A549 (cell line): ENCODE measurements at regions not wholly inside any gene's neighbourhood (a gene's known extent, or its start where the extent isn't known, plus 50 kb on each side); places are given as distances from the start of the nearest gene placed in this dataset.

Experiments used
- ATAC-seq, 2 experiments: fragments of 200-7000 bp in 1 of 2; fragments of >200 bp in 1 of 2; cut with Nextera tagmentation in 1 of 2; cut with Tn5 transposase in 1 of 2; 3 replicates each; pipeline versions ENCODE4 v1.8.0 to v1.9.1; 2018 to 2020; ENCODE audit warnings: mild to moderate bottlenecking in 1 of 2, moderate library complexity in 1 of 2
- CTCF ChIA-PET: fragments of 300-600 bp; sonication (Branson Sonifier 250); formaldehyde crosslinking; extraction: SDS; loops from one replicate; lab custom pipeline; 2021; ENCODE audit warnings: antibody characterized with exemption, inconsistent platforms; lab: Yijun Ruan, JAX
- POLR2A ChIA-PET: fragments of 350-600 bp; formaldehyde crosslinking; extraction: SDS; loops from one replicate; lab custom pipeline; 2021; ENCODE audit warnings: antibody characterized with exemption, inconsistent platforms; lab: Yijun Ruan, JAX
- DNase-seq, 2 experiments: peaks; one replicate each; pipeline versions ENCODE4 v3.0.0 to v3.0.0-alpha.2; 2011 to 2016; ENCODE audit warnings: low read depth in 1 of 2, low spot score in 1 of 2
- FAIRE-seq: peaks from 2 replicates; lab custom pipeline; 2011; peaks lifted over from hg19 to GRCh38; lab: Jason Lieb, UNC
- H3K27ac ChIP-seq, 2 experiments: fragments of >200 bp; sonication (Bioruptor Twin); formaldehyde crosslinking; 3 replicates each; pipeline ENCODE4 v1.5.1; 2016 to 2017
- H3K4me1 ChIP-seq: fragments of >200 bp; sonication (Bioruptor Twin); formaldehyde crosslinking; 3 replicates; pipeline ENCODE4 v1.6.1; 2016
- H3K4me2 ChIP-seq: fragments of >200 bp; sonication (Bioruptor Twin); formaldehyde crosslinking; 3 replicates; pipeline ENCODE4 v1.6.1; 2016
- H3K4me3 ChIP-seq: fragments of >200 bp; sonication (Bioruptor Twin); formaldehyde crosslinking; 3 replicates; pipeline ENCODE4 v1.5.1; 2016
- H3K9me3 ChIP-seq: fragments of >200 bp; sonication (Bioruptor Twin); formaldehyde crosslinking; 3 replicates; pipeline ENCODE4 v1.6.1; 2016
- CBX8 ChIP-seq: fragments of 200-600 bp; sonication (generic); IDR thresholded peaks from 2 replicates; pipeline ENCODE4 v1.6.1; 2016
- CEBPB ChIP-seq, 2 experiments: fragments of >200 bp in 1 of 2; sonication (Bioruptor Twin) in 1 of 2; formaldehyde crosslinking in 1 of 2; IDR thresholded peaks; 2 replicates each; pipeline ENCODE4 v1.6.1; 2012 to 2016
- ELK1 ChIP-seq: fragments of 150-350 bp; IDR thresholded peaks from 2 replicates; pipeline ENCODE4 v1.6.1; 2014; ENCODE audit warnings: low read depth, mild to moderate bottlenecking, low read length
- ESRRA ChIP-seq: fragments of 150-350 bp; IDR thresholded peaks from 2 replicates; pipeline ENCODE4 v1.6.1; 2014; ENCODE audit warnings: mild to moderate bottlenecking, low read length, borderline replicate concordance
- JUN ChIP-seq, 2 experiments: fragments of >200 bp; sonication (Bioruptor Twin); formaldehyde crosslinking; IDR thresholded peaks; 2 replicates in 1 of 2; 3 replicates in 1 of 2; pipeline ENCODE4 v1.6.1; 2016 to 2017
- JUNB ChIP-seq: fragments of >200 bp; sonication (Bioruptor Twin); formaldehyde crosslinking; IDR thresholded peaks from 2 replicates; pipeline ENCODE4 v1.6.1; 2016
- KDM5A ChIP-seq: fragments of 200-600 bp; sonication (generic); IDR thresholded peaks from 2 replicates; pipeline ENCODE4 v1.6.1; 2016; ENCODE audit warnings: antibody characterized with exemption, mild to moderate bottlenecking
- MAFK ChIP-seq: fragments of 450-650 bp; IDR thresholded peaks from 2 replicates; pipeline ENCODE4 v1.6.1; 2014; ENCODE audit not compliant: partially characterized antibody
- MAX ChIP-seq: IDR thresholded peaks from 2 replicates; pipeline ENCODE4 v1.6.1; 2012
- NR3C1 ChIP-seq: fragments of >200 bp; sonication (Bioruptor Twin); formaldehyde crosslinking; IDR thresholded peaks from 3 replicates; pipeline ENCODE4 v1.6.1; 2017
- PHF8 ChIP-seq: fragments of 200-600 bp; sonication (generic); IDR thresholded peaks from 2 replicates; pipeline ENCODE4 v1.6.1; 2016; ENCODE audit warnings: low read depth, mild to moderate bottlenecking, antibody characterized with exemption, moderate library complexity, borderline replicate concordance
- RAD21 ChIP-seq, 2 experiments: fragments of >200 bp in 1 of 2; sonication (Bioruptor Twin) in 1 of 2; formaldehyde crosslinking in 1 of 2; IDR thresholded peaks in 1 of 2; conservative IDR thresholded peaks in 1 of 2; 2 replicates in 1 of 2; 3 replicates in 1 of 2; pipeline ENCODE4 v1.6.1; 2012 to 2018; ENCODE audit warnings: inconsistent platforms in 1 of 2
- RCOR1 ChIP-seq: fragments of 150-350 bp; IDR thresholded peaks from 2 replicates; pipeline ENCODE4 v1.6.1; 2014; ENCODE audit warnings: antibody characterized with exemption, low read length, low read depth
- SMC3 ChIP-seq: fragments of >200 bp; sonication (Bioruptor Twin); formaldehyde crosslinking; IDR thresholded peaks from 3 replicates; pipeline ENCODE4 v1.6.1; 2018; ENCODE audit warnings: inconsistent platforms
- ZFP36 ChIP-seq: fragments of 450-650 bp; IDR thresholded peaks from 2 replicates; pipeline ENCODE4 v1.6.1; 2014; ENCODE audit warnings: borderline replicate concordance; ENCODE audit not compliant: partially characterized antibody
- ZSCAN20 ChIP-seq: fragments of 250-450 bp; sonication (Bioruptor Pico); IDR thresholded peaks from 2 replicates; pipeline ENCODE4 v1.8.0; 2022; ENCODE audit warnings: mild to moderate bottlenecking, moderate library complexity
- WGBS: methylation state at CpG from one replicate; pipeline ENCODE4 v1.1.6; 2017; ENCODE audit errors: missing lambda C conversion rate; 5-methylcytosine and 5-hydroxymethylcytosine counted together
- TF ChIP-seq, protein P1 (sequence below): fragments of 200-600 bp; sonication (generic); IDR thresholded peaks from 2 replicates; pipeline ENCODE4 v1.6.1; 2016; ENCODE audit warnings: antibody characterized with exemption, mild to moderate bottlenecking, moderate library complexity
- TF ChIP-seq, protein P2 (sequence below): IDR thresholded peaks from 2 replicates; pipeline ENCODE4 v1.6.1; 2012
- TF ChIP-seq, protein P3 (sequence below): fragments of 250-450 bp; sonication (Bioruptor Pico); IDR thresholded peaks from 2 replicates; pipeline ENCODE4 v1.5.0; 2020; ENCODE audit warnings: low read depth, mild to moderate bottlenecking, moderate library complexity

GRCh38 chr2:49661809-49662208 lies 507.5 kb upstream of the FSHR start:
- Histone ChIP-seq H3K4me1 (no peaks in the 10 kb centered on the region), H3K4me2 (no peak overlapping the region), H3K9me3 (no peaks in the 10 kb centered on the region; the same call in 2 of the 3 replicates), H3K4me3 (no peak overlapping the region), H3K27ac (no peak overlapping the region)
- ChIA-PET POLR2A (no interaction called here), CTCF (interaction anchor here (1.4 kb wide), 2 partner anchors 11 to 27 kb away, joined by 3 read pairs; no protein-coding TSS in a partner anchor)
- TF ChIP-seq RCOR1 (no peak), MAFK (peak; percentile 59), ZFP36 (no peak)
- TF ChIP-seq, protein P1, sequence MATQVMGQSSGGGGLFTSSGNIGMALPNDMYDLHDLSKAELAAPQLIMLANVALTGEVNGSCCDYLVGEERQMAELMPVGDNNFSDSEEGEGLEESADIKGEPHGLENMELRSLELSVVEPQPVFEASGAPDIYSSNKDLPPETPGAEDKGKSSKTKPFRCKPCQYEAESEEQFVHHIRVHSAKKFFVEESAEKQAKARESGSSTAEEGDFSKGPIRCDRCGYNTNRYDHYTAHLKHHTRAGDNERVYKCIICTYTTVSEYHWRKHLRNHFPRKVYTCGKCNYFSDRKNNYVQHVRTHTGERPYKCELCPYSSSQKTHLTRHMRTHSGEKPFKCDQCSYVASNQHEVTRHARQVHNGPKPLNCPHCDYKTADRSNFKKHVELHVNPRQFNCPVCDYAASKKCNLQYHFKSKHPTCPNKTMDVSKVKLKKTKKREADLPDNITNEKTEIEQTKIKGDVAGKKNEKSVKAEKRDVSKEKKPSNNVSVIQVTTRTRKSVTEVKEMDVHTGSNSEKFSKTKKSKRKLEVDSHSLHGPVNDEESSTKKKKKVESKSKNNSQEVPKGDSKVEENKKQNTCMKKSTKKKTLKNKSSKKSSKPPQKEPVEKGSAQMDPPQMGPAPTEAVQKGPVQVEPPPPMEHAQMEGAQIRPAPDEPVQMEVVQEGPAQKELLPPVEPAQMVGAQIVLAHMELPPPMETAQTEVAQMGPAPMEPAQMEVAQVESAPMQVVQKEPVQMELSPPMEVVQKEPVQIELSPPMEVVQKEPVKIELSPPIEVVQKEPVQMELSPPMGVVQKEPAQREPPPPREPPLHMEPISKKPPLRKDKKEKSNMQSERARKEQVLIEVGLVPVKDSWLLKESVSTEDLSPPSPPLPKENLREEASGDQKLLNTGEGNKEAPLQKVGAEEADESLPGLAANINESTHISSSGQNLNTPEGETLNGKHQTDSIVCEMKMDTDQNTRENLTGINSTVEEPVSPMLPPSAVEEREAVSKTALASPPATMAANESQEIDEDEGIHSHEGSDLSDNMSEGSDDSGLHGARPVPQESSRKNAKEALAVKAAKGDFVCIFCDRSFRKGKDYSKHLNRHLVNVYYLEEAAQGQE: no peak
- WGBS: 2% methylated on average over 1 of the region's 1 CpG
- ATAC-seq (no peak), FAIRE-seq (no peak), DNase-seq (no peak)

DNA sequence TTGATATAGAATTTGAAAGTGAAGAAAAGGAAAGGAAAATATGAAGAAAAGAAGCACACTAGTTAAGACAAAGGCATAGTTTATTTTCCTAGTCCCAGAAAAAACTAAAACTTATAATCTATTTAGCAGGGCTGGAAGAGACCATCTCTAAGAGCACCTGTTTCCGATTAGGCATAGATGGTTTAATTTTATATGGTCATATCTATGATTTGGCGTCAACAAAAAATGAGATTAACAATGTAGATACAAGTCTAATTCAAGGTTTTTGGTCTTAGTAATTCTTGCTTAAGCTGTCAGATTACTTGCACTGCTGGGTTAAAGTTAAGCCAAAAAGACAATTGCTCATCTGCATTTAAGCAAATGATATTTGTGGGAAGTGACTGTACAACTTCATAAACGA lies 502.5 kb upstream of the FSHR start:
- Histone ChIP-seq H3K4me1 (no peaks in the 10 kb centered on the region), H3K4me3 (no peak overlapping the region), H3K9me3 (no peaks in the 10 kb centered on the region), H3K4me2 (no peak overlapping the region), H3K27ac (no peak overlapping the region)
- no peak for ATAC-seq
- no peak for TF ChIP-seq ZSCAN20 (CRISPR knock-in tag)
- TF ChIP-seq, protein P2, sequence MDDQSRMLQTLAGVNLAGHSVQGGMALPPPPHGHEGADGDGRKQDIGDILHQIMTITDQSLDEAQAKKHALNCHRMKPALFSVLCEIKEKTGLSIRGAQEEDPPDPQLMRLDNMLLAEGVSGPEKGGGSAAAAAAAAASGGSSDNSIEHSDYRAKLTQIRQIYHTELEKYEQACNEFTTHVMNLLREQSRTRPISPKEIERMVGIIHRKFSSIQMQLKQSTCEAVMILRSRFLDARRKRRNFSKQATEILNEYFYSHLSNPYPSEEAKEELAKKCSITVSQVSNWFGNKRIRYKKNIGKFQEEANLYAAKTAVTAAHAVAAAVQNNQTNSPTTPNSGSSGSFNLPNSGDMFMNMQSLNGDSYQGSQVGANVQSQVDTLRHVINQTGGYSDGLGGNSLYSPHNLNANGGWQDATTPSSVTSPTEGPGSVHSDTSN: no peak
- TF ChIP-seq JUN (IDR thresholded peaks at IDR 0.05): no peak
- TF ChIP-seq ZFP36: no peak
- TF ChIP-seq JUNB: no peak
- TF ChIP-seq NR3C1: no peak
- TF ChIP-seq ESRRA: no peak
- no peak for TF ChIP-seq MAX
- TF ChIP-seq CBX8: no peak
- no peak for TF ChIP-seq SMC3
- TF ChIP-seq, protein P3, sequence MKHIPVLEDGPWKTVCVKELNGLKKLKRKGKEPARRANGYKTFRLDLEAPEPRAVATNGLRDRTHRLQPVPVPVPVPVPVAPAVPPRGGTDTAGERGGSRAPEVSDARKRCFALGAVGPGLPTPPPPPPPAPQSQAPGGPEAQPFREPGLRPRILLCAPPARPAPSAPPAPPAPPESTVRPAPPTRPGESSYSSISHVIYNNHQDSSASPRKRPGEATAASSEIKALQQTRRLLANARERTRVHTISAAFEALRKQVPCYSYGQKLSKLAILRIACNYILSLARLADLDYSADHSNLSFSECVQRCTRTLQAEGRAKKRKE (CRISPR knock-in tag): no peak
- TF ChIP-seq MAFK: no peak
- TF ChIP-seq ELK1: no peak
- no peak for TF ChIP-seq PHF8
- TF ChIP-seq KDM5A: no peak
- TF ChIP-seq RAD21 (conservative IDR thresholded peaks at IDR 0.05 in 1 of 2, IDR thresholded peaks at IDR 0.05 in 1 of 2): no peak
- TF ChIP-seq CEBPB (IDR thresholded peaks at IDR 0.05): no peak
- WGBS: 10% methylated on average over 3 of the region's 3 CpGs
- ChIA-PET POLR2A (no interaction called here), CTCF (no interaction called here)
- DNase-seq: no peak
- no peak for FAIRE-seq
